Prostate gland (tissue), 2 donors: ENCODE measurements at regions not wholly inside any gene's neighbourhood (a gene's known extent, or its start where the extent isn't known, plus 50 kb on each side); places are given as distances from the start of the nearest gene placed in this dataset.

Source experiments
- CTCF ChIP-seq, 4 experiments: fragments of 200-600 bp in 2 of 4; fragments of 450-650 bp in 2 of 4; sonication (generic) in 2 of 4; IDR thresholded peaks; 1 replicate in 3 of 4; 2 replicates in 1 of 4; pipeline ENCODE4 v1.5.1; 2016 to 2019; ENCODE audit warnings: antibody characterized with exemption in 4 of 4, mild to moderate bottlenecking in 2 of 4, moderate library complexity in 2 of 4
- POLR2A ChIP-seq: fragments of 450-650 bp; IDR thresholded peaks from one replicate; pipeline ENCODE4 v1.6.1; 2016; ENCODE audit warnings: antibody characterized with exemption, mild to moderate bottlenecking

- TF ChIP-seq CTCF (IDR thresholded peaks at IDR 0.05) (no peak), POLR2A (no peak)
These were observed 217.1 kb downstream of the POM121L12 start for GRCh38 chr7:53252539-53252938.
